Activated CD4-positive, alpha-beta T cell treated with anti-CD3 and anti-CD28 coated beads, Interleukin-2, Interleukin-6, amounts not matched to agents 100 ng/mL and 50 ng/mL, durations not matched to agents 16 hours and 8 hours (primary cell): ENCODE measurements at regions not wholly inside any gene's neighbourhood (a gene's known extent, or its start where the extent isn't known, plus 50 kb on each side); places are given as distances from the start of the nearest gene placed in this dataset.

Source experiments
- DNase-seq: peaks from one replicate; pipeline ENCODE4 v3.0.0-alpha.2; 2020

DNA sequence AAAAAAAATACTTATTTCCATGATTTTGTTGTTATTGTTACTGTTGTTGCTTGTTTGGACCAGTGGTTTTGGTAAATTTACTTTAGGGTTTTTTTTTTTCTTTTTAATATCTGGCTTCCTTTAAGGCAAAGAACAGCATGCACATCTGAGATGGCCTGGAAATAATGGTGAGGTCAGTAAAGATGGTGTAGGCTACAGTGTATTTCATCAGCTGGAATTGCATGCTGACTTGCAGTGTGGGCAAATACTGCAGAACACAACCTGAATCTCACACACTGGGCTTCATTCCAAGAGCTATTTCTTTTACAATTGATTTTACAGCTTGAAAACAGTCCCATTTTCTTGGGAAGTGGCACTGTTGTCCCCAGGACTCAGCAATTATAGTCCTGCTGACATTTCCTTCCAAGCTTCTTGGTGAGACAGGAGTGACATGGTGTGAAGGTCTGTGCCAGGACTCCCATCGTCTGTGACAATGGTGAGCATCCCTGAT, 376.1 kb upstream of the SOX11 start:
- no peak for DNase-seq

DNA sequence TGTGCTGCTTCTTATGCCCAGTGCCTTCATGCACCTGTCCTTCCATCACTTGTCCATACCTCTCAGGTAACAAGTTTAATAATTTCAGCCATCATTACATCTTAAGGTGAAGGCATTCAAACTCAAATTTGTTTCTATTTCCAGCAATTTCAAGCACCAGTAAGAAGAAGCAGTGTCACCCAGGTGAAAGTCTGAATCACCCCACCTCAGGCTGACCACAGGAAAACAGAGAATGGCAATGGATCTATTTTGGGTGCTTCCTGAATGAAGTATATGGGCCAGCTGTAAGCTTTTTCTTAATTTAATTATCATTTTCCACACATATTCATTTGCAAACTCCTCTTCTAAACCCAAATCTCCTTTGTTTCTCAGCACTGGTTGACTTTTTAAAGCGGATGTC, 372.7 kb upstream of the SOX11 start:
- DNase-seq, result no peak

DNA sequence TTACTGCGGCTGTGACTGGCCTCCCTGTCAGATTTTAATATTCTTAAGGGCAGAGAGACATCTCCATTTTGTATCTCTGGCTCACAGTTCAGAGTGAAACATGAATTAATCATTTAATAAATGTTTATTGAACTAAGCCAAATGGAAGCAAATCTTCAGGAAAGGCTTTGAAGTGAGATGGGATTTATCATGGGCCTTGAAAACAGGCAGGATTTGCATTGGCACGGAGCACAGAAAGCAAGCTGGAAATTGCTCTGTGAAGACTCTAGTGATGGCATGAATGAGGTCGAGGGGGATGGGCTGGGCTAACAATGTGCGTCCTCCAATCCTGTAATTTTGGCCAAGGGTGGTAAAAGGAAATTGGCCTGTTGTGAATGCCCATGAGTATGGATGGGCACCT, 369.8 kb upstream of the SOX11 start:
- DNase-seq, result no peak

DNA sequence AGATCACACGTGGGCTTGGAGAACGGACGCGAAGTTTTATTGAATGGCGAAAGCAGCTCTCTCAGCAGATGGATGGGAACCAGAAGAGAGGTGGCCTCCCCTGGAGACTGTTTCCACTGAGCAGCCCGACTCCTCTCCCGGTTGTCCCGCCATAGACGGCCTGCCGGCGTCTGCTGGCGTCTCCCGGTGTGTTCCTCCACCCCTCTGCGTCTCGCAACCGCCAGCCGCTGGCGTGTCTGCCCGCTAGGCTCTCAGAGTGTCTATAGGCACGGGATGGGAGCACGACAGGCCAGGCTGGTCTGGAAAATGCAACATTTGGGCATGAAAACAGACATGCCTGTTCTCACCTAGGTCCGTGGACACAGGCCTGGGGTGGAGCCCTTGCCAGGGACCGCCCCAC, 366.7 kb upstream of the SOX11 start:
- no peak for DNase-seq

DNA sequence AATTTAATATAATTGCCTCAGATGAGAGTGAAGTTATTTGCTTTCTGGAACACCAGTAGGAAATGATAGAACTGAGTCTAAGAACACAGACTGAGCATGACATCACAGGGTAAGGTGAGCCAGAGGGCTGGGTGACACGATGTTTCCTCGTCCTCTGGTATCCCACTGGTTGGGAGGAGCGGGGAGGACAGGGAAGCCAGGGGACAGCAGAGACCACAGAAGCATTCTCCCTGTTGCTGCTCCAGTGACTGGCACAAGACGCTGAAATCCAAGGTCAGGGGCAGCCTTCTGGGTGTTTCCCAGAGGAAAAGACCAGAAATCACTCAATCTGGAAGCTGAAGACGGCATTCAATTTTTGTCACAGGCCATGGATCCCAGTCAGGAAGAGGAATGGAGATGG, 363.4 kb upstream of the SOX11 start:
- DNase-seq, result no peak

DNA sequence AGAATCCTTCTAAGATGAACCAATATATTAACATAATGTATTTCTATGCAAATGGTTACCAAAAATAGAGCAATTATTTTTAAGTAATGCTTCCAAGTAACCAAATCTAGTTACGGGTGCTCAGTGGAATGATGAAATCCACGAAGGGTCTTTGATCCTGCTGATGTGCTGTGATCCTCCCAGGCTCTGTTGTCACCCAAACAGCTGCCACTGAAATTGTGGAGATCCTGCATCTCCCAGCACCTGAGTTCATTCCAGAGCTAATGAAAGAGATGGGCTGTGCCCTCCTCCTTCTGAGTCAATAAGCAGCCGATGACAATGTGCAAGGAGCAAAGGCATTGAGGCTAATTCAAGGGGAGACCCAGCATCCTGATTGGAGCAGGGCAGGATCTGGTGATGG, 362.4 kb upstream of the SOX11 start:
- DNase-seq, result no peak

DNA sequence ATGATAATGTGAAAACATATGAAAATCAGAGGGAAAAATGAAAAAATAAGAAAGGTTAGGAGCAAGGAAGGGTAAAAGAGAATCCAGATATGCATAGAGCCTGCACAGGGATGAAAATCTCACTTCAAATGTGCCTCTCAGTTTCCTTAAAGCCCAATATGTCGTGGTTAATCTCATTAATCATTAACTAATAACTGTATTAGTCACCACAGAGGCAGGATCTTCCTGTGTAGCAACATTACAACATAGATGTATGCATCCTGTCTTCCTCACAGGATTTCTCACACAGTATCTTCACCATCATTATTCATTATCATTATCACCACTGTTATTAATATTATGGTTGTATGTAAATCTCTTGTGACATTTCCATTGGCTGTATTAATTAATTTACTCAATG, 361.2 kb upstream of the SOX11 start:
- DNase-seq, result no peak

DNA sequence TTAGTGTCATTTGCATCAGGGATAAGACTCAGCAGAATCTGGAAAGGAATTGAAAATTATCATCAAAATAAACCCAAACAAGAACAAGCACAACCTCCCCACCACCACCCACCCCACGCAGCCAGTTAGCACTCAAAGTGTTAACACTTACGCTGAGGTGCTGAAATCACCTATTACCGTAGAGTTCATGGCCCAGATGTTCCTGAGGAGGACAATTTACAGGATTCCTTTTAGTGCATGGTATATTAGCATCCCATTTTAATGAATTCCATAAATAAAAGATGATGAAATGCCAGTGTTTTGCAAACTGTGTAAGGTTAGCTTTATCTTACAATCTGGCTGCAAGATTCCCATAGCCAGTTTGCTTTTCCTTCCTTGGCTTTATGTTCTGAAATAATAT, 359.3 kb upstream of the SOX11 start:
- no peak for DNase-seq

DNA sequence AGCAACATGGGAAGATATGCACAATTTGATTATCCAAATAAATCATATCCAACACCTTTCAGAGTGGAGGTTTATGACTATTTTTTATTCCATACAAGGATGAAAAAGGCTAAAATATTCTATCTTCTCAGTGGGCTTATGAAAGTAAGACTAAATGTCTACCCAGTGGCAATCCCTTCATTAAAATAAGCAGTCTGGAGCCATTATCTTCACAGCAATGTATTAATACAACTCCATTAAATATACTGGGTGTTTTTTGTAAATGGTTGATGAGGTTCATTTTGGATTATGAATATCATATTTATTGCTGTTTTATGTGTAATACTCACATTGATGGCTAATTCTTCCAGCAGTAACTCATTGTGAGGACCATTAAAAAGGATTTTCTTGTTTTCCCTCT, 352.7 kb upstream of the SOX11 start:
- no peak for DNase-seq

DNA sequence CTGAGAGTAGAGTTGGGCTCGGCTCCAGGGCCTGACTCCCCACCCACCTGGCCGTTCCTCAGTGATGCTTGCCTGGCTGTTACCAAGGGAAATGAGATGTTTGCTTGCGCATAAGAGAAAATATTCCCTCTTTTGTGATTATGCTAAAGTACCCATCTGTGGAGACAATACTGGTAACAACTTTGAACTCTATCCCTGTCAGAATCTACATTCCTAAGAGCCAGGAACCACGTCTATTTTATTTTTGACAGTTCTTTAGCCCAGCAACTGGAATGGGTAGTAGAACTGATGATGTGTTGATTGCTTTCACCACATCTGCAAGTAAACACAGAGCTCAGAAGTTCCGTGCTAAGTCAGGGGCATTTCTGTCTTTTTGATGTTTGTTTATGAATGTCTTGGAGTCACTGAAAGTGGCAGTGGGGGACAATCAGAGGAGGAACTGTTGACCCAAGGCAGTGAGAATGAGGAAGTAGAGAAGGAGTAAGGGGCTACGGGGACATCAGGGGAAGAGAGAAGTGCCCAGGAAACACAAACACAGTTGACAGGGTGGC, 348.3 kb upstream of the SOX11 start:
- DNase-seq, result no peak

DNA sequence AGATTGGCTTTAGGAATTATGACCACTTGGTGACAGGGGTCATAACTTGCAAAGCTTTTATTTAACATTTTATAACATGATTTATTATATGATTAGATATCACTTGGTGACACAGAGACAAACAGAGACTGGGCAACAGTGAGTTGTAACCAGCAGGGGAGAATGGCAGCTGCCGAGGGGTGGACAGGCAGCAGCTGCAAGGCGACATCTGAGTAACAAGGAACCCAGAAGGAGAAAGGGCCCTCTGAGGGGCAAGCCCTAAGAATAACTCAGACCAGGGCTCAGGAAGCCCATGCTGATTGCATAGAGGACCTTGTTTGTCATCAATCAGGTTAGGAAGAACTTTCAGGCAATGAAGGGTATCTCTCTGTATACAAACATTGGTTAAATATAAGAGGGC, 339.9 kb upstream of the SOX11 start:
- DNase-seq, result no peak

DNA sequence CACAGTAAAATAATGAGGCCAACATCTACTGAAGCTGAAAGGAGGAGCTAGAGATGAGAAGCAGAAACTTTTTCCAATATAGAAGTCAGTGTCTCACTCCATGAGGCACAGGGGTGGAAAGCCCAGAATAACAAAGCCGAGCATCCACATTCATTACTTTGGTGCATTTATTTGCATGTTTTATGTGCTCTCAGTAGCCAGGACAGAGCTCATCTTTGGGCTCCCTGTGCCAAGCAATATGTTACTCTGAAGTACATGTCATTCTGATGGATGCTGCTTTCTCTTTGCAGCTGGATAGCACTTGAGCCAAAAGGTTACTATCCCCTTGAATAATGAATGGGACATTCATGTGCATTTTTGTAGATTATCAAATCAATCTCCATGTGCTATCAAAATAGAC, 338.6 kb upstream of the SOX11 start:
- no peak for DNase-seq

DNA sequence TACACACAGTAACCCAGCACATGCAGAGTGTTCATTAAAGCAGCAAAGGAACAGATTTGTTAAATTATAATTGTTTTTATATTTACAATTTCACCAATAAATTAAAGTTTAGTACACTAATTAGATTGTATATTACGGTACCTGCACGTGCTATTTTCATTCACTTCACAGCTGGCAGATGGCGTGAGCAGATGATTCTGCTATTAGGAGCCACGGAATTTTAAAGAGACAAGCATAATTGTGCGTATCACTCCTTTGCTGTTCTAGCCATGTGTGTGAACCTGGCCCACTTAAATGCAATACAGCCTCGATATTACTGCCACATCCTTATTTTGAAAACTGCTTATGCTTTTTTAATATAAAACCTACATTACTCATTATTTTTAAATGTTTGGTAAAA, 332.8 kb upstream of the SOX11 start:
- no peak for DNase-seq

DNA sequence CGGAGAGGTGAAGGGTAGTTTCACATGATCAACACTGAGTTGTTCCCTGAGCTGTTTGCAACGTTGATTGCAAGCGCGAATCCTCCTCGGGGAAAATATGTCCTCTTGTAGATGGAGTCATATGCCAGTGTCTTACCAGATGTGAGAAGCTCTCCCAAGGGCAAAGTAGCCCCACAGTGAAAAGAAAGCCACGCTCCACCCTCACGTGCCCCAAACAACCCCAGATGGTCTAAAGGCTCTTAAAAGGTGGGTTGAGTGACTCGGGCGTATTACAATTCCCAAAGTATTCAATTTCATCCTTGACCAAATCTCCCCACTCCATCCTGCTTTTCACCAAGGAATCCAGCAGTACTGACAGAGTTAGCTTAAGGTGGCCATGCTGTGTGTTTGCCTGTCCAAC, 332.1 kb upstream of the SOX11 start:
- no peak for DNase-seq

DNA sequence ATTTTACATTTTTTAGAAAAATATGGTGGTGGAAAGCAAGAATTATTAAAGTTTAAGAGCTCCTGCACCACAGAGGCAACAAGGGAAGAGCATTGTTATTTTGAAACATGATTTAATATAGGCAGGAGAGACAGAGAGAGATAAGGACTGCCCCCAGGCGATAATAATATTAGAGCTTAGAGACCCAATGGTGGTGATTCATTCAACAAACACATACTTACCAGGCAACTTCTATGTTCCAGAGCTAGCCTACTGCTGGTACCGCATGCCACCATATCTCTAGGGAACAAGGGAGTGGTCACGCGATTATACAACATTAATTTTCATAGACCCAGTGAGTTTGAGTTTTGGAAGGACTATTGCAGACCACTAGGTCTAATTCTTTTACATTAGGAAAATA, 327.8 kb upstream of the SOX11 start:
- DNase-seq, result no peak

DNA sequence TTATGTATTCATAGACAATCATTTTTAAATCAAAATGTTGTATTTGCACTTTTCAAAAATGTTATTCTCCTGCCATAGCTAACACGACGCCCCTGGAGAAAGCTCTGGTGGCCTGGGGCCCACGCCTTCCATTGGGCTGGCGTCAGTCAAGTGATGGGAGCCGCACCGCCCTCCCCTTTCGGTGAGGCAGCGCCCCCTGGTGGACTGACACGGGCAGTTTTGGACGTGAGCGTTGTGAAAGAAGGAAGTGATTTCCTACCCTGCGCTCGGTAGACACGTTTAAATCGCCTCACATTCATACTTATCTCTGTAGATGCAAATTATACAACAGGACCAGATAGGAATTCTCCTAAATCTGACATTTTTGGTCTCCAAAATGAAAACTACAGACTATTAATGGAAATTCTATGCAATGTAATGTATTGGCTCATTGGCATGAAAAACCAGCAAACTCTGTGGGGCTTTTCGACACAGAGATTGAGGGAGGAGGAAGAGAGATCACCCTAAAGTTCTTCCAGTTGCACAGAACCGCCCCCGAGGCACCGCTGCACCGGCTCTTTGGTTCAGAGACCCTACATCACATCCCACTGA, 326.2 kb upstream of the SOX11 start:
- peak; percentile 73 for DNase-seq

DNA sequence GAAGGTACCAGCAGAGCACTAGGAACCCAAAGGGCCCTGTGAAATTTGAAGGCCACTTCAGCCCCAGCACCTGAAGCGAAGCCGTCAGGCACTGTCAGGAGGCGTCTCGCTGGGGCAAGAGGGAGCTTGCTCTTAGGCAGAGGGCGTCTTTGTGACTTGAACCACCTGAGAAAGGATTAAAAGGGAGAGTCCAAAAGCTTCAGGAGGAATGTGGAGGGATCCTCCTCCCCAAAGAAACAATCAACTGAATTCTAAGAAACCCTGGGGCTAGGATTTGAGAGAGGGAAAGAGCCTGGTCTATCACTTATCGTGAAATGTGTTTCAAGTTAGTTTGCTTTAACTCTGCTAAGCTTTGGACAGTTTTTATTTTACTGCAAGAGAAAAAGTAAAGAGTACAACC, 324.9 kb upstream of the SOX11 start:
- no peak for DNase-seq

DNA sequence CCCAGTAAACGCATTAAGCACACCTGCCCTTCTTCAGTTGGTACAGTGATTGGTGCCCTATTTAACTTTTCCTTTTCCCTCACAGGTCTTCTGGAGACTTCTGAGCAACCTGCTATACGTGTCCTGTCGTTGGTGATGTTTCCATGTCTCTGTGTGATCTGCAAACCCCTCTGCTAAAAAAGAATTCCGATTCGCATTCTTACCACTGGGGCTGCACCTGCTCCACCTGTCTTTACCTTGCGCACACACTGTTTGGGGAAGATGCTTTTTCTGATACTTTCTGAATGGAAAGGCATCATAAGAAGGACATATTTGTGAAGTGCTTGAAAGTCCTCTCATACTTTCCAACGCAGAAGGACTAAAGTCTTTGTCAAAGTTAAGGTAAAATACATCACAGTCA, 323.9 kb upstream of the SOX11 start:
- no peak for DNase-seq

DNA sequence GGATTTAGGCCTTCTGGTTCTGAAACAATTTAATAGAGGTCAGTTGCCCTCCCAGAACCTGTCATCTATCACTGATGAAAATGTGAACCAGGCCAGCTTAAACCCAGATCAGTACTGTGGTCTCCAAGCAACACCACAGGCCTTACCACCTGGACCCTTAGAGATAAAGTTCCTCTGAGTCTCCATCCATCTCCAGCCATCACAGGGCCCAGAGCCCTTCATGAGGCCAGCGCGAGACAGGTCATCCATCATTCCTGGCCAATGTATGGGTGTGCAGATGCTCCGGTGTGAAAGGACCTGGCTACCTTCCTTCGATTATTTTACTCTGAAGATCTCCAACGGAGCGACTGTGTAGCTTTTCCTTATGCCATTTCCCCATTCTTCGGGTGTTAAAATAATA, 322.7 kb upstream of the SOX11 start:
- DNase-seq, result no peak

DNA sequence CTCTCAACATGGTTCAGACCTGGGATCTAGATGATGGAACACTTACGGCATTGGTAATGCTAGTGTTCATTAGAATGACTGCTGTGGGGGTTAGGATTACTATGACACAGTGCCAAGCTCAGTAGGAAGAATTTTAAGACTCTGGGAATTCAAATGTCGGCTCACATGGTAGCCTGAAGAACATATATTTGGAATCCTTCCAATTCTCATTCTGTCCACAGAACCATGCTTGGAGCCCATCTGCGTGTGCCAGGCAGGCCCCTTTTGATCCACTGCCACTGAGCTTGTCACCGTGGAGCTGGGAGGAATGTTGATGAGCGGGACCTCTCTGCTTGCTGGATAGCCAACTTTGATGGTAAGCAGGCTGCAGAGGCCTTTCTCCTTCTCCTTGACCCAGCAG, 322.0 kb upstream of the SOX11 start:
- no peak for DNase-seq

DNA sequence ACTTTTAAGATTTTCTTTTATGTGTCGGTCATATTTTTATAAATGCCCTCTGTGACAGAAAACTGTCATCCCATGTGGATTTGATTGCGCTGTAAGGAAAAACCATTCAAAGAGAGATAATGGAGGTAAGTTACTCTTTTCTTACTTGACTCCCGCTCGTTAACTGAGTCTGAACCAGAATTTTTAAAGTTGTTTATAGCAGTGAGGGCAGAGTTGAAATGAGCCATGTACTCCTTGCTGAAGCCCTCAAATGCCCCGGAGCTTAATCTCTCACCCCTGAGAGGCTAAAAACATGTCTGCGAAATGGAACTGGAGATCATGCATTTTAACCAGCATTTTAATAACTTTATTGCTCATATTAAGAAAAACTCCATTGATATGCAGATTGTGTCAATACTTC, 320.0 kb upstream of the SOX11 start:
- DNase-seq, result no peak

DNA sequence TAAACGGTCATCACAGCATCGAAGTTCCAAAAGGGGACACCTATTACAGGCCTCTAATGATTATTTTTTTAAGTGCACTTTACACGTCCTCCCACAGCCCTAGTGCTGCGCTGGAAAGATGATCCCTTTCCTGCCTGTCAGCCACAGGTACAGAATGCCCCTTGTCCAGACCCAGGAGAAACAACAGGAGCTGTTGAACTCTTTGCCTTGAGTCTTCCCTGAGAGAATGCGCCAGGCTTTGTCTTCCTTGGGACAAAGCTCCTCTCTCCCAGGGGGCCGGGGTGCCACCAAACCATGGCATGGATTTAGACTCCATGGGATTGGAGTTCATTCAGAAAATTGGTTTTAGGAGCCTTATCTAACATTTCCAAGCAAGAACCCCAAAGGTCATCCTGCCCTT, 319.0 kb upstream of the SOX11 start:
- no peak for DNase-seq

DNA sequence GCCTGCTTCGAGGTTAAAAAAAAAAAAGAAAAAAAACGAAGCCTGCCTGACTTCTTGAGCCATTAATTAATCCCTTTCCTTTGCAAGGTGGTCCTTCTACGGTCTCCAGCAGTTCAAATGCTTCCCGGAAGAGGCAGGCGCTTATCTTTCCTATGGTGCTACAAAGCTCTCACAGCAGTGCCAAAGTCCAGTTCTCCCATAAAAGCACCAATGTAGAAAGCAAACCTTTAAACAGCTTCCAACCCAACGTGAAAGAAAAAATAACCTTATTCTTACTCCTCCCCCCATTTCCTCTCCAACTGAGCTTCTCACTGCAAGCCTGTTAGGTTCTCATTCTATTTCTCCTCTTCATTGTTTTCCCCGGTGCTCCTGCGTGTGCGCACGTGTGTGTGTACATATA, 317.4 kb upstream of the SOX11 start:
- DNase-seq, result no peak

DNA sequence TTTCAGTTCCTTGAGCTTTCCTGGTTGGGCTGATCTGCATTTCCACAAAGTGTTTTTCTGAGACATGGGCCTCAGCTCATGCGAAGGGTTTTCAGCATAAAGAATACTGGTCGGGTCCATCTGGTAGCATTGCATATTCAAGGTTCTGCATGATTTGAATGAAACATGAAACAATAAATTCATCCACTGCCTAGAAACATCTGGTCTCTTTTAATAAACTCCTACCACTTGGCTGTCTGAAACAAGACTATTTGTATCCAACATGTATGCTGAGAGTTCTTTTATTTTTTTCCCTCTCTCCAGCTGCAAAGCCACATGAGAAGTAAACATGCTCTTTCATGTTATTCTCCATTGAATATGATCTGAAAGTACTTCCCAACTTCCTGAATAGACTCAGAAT, 314.9 kb upstream of the SOX11 start:
- no peak for DNase-seq

DNA sequence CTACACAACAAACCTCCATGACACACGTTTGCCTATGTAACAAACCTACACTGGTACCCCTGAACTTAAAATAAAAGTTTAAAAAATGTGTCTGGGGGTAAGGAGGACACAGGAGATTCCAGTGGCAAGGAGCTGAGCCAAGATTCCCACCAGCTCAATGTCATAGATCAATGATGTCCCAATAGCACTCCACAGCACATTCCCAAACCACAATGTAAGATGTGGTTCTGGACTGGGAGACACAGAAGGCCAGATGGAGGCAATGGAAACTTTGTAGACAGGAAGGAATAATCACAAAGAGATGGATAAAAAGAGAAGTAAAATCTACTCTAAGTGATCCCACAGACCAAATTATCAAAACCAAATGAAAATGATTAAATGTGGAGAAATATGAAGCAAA, 312.4 kb upstream of the SOX11 start:
- no peak for DNase-seq

DNA sequence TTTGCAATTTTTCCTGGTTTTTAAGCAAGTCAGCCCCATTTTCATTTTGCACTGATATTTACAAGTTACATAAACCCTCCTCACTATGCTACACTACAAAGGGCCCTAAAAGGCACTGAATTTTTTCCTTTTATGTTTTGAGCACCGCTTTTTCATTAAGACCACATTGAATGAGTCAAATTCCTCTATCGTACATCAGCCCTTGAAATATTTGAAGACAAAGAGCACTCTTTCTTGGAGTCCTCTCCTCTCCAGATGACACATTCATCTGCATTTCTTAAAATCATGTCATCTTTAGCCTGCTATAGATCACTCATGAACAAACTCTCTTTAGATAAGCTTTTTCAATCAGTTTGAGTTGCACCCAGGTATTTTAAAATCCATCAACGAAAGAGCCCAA, 306.6 kb upstream of the SOX11 start:
- DNase-seq, result no peak
